ENCODE measurements at regions not wholly inside any gene's neighbourhood (a gene's known extent, or its start where the extent isn't known, plus 50 kb on each side); places are given as distances from the start of the nearest gene placed in this dataset.
A peak's percentile ranks its signal among the peaks of the same experiment; 100 is the strongest.

GRCh38 chr6:94511502-94512088 lies 1065.7 kb upstream of the MANEA start:
- no peak for DNase-seq

DNA sequence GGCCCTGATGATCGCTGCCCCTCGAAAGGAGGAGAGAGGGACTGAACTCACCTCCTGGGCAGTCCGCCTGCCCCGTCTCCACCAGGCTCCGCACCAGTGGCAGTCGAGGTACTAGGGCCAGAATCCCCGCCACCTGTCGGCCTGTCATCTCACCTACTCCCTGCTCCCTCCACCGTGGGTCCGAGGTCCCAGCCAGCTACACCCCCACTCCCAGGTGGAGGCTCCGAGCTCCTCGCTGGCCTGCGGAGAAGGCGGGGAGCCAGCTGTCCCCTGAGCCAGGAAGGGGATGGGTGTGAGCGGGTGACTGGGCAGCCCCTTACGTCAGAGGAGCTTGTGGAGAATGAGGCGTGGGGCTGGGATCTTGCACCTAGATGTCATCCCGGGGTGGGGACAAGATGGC lies 1066.5 kb upstream of the MANEA start:
- no peak for DNase-seq

GRCh38 chr6:94501516-94501915 lies 1075.8 kb upstream of the MANEA start:
- no peak for DNase-seq

DNA sequence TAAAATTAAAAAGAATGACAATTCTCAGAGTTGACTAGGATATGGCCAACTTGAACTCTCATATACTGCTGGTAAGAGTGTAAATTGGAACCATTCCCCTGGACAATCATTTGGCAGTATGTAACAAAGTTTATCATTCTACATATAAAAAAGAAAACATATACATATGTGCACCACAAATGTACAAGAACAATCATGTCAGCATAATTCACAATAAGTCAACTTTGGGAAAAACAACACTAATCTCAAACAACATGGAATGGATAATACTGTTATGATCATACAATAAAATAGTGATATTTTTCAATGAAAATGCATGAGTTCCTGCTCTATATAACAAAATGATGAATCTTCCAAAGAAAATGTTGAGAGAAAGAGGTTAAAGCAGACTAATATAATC lies 1078.7 kb upstream of the EPHA7 start:
- DNase-seq = no peak

- DNase-seq = no peak
Observed at GRCh38 chr6:94494500-94494899, 1075.1 kb upstream of the EPHA7 start.

GRCh38 chr6:94487371-94487770 lies 1068.0 kb upstream of the EPHA7 start:
- DNase-seq = no peak

GRCh38 chr6:94478133-94479005 lies 1059.0 kb upstream of the EPHA7 start:
- peak; percentile 95 for DNase-seq

GRCh38 chr6:94468830-94469229 lies 1049.5 kb upstream of the EPHA7 start:
- DNase-seq = no peak

DNA sequence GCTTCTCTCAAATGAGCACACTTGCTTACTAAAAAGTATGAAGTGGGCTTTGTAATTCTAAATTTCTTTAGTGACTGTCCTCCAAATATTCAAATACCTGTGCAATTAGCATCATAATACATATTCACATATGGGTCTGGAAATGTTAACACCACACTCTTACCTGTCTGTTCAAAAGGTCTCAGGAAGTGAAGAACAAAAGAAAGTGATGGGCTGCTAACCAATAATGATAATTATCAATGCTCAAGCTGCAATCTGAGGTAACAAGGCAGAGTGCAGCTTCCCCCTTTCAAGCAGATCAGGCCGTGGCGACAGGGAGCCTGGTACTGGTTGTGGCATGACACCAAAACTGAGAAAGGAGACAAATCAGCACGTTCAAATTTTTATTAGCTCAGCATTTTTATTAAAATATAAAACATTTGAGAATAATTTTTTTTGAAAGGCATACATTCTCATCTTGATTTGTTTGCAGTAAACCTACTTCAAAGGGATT lies 1044.7 kb upstream of the EPHA7 start:
- no peak for DNase-seq

DNA sequence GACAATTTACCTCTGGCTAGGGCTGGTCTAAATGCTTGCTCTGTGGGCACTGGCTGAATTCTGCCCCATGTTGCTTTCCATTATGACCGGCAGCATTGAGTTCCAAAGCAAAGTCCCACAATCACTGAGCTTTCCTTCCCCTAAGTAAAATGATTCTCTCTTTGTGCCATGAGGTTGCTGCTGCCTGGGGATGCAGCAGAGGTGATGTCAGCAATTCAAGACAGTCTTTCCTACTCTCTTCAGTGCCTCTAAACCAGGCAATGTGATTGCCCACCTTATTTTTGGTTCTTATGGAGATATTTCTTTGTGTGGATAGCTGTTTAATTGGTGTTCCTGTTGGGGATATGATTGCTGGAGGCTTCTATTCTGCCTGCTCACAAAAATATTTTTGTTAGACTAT lies 1043.9 kb upstream of the EPHA7 start:
- no peak for DNase-seq

DNA sequence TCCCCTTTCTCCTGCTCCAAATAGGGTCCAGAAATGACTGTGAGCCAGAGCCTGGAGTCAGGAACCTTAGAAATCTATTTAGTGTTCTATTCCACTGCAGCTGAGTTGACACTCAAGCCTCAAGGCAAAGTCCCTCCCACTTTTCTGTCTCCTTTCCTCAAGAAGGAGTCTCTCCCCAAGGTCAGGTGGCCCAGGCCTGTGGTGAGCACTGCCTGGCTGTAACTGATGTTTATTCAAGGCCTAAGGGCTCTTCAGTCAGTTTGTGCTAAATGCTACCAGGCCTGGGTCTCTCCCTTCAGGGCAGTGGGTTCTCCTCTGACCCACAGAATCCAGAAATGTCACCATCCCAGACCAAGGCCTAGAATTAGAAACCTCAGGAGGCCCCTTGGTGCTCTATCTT lies 1042.9 kb upstream of the EPHA7 start:
- DNase-seq = no peak

- no peak for DNase-seq
Observed at GRCh38 chr6:94456266-94456665, 1036.9 kb upstream of the EPHA7 start.

DNA sequence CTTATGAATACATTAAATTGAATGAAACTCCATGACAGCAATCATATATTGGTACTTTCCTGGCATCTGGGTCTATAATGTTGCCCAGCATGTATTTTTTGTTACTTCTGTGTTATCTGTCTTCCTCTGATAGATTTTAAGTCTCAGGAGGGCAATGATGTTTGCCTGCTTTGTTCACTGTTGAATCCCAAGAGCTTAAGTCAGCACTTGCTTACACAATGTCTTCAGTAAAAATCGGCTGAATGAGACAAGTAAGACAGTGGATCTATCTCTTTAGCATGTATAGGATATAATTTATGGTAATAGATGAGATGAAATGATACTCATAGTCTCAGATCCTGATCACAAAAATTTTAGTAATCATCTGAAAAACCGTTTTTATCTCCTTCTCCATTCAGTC lies 1034.9 kb upstream of the EPHA7 start:
- no peak for DNase-seq

DNA sequence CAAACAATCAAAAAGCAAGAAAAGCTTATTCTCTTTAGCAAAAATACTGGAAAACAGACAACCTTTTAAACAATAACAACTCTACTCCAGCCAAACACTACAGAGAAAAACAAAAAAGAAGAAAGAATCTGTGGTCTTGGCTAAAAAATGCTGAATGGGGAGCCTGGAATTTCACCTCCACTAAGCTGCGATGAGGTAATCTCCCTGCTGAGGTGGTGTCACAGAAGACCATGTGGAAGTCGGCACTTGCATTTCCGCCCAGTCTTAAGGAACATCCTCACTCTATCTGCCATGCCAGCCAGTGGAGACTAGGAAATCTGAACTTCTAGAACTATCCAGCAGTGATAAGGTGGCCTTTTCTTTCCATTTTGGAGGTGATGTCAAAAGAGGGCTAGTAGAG lies 1026.8 kb upstream of the EPHA7 start:
- DNase-seq = no peak

GRCh38 chr6:94443701-94444100 lies 1024.3 kb upstream of the EPHA7 start:
- no peak for DNase-seq

GRCh38 chr6:94424692-94425091 lies 1005.3 kb upstream of the EPHA7 start:
- DNase-seq = no peak

- DNase-seq = no peak
Observed at GRCh38 chr6:94417363-94417762, 998.0 kb upstream of the EPHA7 start.

DNA sequence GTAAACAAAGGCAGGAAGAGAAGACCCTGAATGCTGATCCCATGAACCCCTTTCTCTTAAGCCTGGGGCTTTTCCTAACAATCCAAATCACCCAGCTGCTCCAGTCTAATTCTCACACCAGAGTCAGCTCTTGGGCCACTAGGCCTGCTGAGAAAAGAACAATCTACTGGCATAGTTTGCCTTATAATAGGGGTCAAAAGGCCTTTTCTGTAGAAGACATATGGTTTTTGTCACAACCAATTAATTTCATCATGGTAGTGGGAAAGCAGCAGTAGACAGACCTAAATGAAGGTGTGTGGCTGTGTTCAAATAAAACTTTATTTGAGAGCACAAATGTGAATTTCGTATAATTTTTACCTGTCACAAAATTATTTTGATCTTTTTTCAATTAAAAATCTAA lies 994.7 kb upstream of the EPHA7 start:
- peak; percentile 47 for DNase-seq

- no peak for DNase-seq
Observed at GRCh38 chr6:94401311-94401710, 982.0 kb upstream of the EPHA7 start.

DNA sequence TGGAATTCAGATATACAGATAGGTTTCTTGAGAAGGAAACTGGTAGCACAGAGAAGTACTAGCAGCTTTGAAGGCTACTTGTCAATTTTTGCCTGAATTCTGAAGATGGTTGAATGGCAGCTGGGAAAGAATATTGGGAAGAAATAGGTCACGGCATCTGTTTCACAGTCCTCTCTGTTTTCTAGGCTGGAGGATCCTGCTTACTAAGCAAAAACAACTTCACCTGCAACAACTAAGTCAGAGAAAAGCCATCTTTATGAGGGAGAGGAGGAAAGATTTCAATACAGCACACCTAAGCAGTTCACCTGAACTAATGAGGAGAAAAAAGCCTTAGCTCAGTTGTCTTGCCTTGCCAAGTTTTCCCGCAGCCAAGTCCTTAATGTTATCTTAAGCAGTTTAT lies 975.5 kb upstream of the EPHA7 start:
- no peak for DNase-seq

GRCh38 chr6:94389218-94389617 lies 969.9 kb upstream of the EPHA7 start:
- DNase-seq = peak; percentile 5

GRCh38 chr6:94377835-94378234 lies 958.5 kb upstream of the EPHA7 start:
- no peak for DNase-seq

DNA sequence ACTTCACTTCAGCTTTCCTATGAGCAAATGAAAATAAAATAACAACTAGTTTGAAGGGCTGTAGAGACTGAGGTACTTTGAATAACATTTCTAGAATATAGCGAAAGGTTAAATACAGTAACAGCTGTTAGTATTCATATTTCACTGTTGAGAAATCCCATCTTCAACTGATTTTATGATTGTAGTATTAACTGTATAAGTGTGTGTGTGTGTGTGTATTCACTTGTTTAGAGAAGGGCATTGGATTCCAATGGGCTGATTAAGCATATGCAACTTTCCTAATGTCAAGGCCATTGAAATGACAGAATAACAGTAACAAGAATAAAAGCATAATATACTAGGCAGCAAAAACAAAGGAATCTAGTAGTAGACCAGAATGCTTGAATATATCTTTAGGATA lies 957.5 kb upstream of the EPHA7 start:
- DNase-seq = no peak

- no peak for DNase-seq
Observed at GRCh38 chr6:94372229-94372628, 952.9 kb upstream of the EPHA7 start.

DNA sequence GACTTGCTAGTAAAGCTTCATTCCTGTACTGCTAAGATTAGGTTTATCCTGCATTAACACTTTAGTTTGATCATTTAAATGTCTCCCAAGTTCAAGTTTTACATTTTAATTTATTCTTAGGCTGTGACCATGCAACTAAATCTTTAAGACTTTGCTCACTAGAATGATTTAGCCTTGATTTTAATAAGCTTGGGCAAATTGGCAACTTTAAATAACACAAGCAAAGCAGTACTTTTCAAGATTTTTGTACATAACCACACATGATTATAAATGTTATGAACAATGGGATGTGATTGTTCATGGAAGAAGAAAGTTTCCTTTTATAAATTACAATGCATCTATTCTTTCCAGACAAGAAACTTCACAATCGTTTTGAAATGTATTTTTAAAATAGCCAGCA lies 948.0 kb upstream of the EPHA7 start:
- DNase-seq = no peak

Data from NCI-H82 (cell line).